Astrocyte (in vitro differentiated cells and primary cell): ENCODE measurements at regions not wholly inside any gene's neighbourhood (a gene's known extent, or its start where the extent isn't known, plus 50 kb on each side); places are given as distances from the start of the nearest gene placed in this dataset.

Source experiments
- DNase-seq: peaks from one replicate; pipeline ENCODE4 v3.0.0-alpha.2; 2010; ENCODE audit warnings: low read depth
- FAIRE-seq: peaks from 2 replicates; lab custom pipeline; 2011; peaks lifted over from hg19 to GRCh38; lab: Jason Lieb, UNC
- H2AFZ ChIP-seq: 2 replicates; pipeline ENCODE4 v1.6.0; 2012; ENCODE audit warnings: low read depth, low read length, inconsistent platforms
- H3K27ac ChIP-seq: 2 replicates; pipeline ENCODE4 v1.5.1; 2011; ENCODE audit warnings: low read depth, low read length, inconsistent platforms
- H3K27me3 ChIP-seq: 2 replicates; pipeline ENCODE4 v1.6.0; 2011; ENCODE audit warnings: low read length, inconsistent platforms; ENCODE audit not compliant: insufficient read depth
- H3K36me3 ChIP-seq: 2 replicates; pipeline ENCODE4 v1.5.1; 2011; ENCODE audit warnings: low read length, inconsistent platforms; ENCODE audit not compliant: insufficient read depth
- H3K4me1 ChIP-seq: 2 replicates; pipeline ENCODE4 v1.5.1; 2011; ENCODE audit warnings: low read length, inconsistent platforms; ENCODE audit not compliant: insufficient read depth
- H3K4me2 ChIP-seq: 2 replicates; pipeline ENCODE4 v1.6.0; 2012; ENCODE audit warnings: low read length, inconsistent platforms
- H3K4me3 ChIP-seq: 2 replicates; pipeline ENCODE4 v1.5.1; 2011; ENCODE audit warnings: low read depth, mild to moderate bottlenecking, low read length, inconsistent platforms; ENCODE audit not compliant: insufficient read depth
- H3K79me2 ChIP-seq: 2 replicates; pipeline ENCODE4 v1.6.0; 2012; ENCODE audit warnings: mild to moderate bottlenecking, low read length, inconsistent platforms; ENCODE audit not compliant: insufficient read depth
- H3K9ac ChIP-seq: 2 replicates; pipeline ENCODE4 v1.6.0; 2012; ENCODE audit warnings: mild to moderate bottlenecking, low read length, inconsistent platforms
- H3K9me3 ChIP-seq: 2 replicates; pipeline ENCODE4 v1.5.1; 2012; ENCODE audit warnings: low read depth, mild to moderate bottlenecking, low read length, inconsistent platforms; ENCODE audit not compliant: insufficient read depth
- H4K20me1 ChIP-seq: 2 replicates; pipeline ENCODE4 v1.6.0; 2012; ENCODE audit warnings: low read length, inconsistent platforms; ENCODE audit not compliant: insufficient read depth
- H3K27ac Mint-ChIP-seq: one replicate; pipeline ENCODE4 v1.8.0; 2021; ENCODE audit warnings: mild to moderate bottlenecking, mixed read lengths; ENCODE audit not compliant: unreplicated experiment
- H3K27me3 Mint-ChIP-seq: one replicate; pipeline ENCODE4 v1.8.0; 2021; ENCODE audit warnings: low read depth, mixed read lengths; ENCODE audit not compliant: unreplicated experiment
- H3K36me3 Mint-ChIP-seq: one replicate; pipeline ENCODE4 v1.8.0; 2021; ENCODE audit warnings: low read depth, mixed read lengths; ENCODE audit not compliant: unreplicated experiment
- H3K4me1 Mint-ChIP-seq: one replicate; pipeline ENCODE4 v1.8.0; 2021; ENCODE audit warnings: low read depth, mixed read lengths; ENCODE audit not compliant: unreplicated experiment
- H3K4me3 Mint-ChIP-seq: one replicate; pipeline ENCODE4 v1.8.0; 2021; ENCODE audit warnings: mild to moderate bottlenecking, moderate library complexity, mixed read lengths; ENCODE audit not compliant: unreplicated experiment
- H3K9me3 Mint-ChIP-seq: one replicate; pipeline ENCODE4 v1.8.0; 2021; ENCODE audit warnings: mild to moderate bottlenecking, mixed read lengths; ENCODE audit not compliant: unreplicated experiment
- EZH2 ChIP-seq: IDR thresholded peaks from 2 replicates; pipeline ENCODE4 v1.6.1; 2012; ENCODE audit warnings: mild to moderate bottlenecking, low read length, inconsistent platforms; ENCODE audit not compliant: insufficient read depth
- TF ChIP-seq, protein P1 (sequence below): IDR thresholded peaks from 2 replicates; pipeline ENCODE4 v1.5.1; 2011; ENCODE audit warnings: low read depth, mild to moderate bottlenecking, inconsistent platforms, low read length, moderate library complexity; ENCODE audit not compliant: insufficient read depth

DNA sequence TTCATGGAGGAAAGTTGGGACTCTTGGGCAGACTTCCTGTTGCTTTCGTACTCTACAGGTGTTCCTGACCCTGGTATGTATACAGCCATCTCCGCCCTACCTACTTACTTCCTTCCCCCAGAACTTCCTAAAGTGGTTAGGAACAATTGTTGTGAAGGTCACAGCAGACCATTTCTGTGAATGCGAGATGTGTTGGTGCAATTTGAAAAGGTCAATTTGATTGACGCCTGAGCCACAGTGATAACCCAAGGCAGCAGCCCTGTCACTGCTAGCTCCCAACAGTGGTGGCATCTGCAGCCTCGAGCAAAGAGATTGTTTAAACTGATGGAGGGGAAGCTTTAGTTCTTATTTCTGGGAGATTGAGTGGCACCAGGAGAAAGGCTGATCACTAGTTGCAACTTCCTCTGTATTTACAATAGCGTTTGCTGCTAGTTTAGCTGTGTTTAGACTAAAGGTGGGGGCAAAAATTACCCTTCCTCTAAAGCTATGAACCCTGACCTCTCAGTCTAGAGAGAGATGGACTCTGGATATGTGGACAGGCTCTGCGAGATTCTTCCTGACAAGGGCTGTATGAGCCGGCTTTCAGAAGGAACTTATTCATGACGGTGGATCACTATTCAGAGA is 78.3 kb upstream of the MAP4K3 start:
- no peak for DNase-seq
- Histone ChIP-seq H3K36me3 (no peaks in the 10 kb centered on the region), H3K27me3 (no peaks in the 10 kb centered on the region), H3K4me1 (peaks cover 31% of the 10 kb centered on the region), H3K9me3 (no peaks in the 10 kb centered on the region), H3K4me3 (no peak overlapping the region), H3K4me2 (no peak overlapping the region), H3K9ac (no peak overlapping the region), H3K27ac (no peak overlapping the region), H4K20me1 (no peaks in the 10 kb centered on the region), H2AFZ (no peak overlapping the region), H3K79me2 (no peaks in the 10 kb centered on the region)
- no peak for FAIRE-seq
- Mint-ChIP-seq H3K9me3 (no peaks in the 10 kb centered on the region), H3K4me1 (peaks cover 53% of the 10 kb centered on the region), H3K27me3 (no peaks in the 10 kb centered on the region), H3K27ac (no peak overlapping the region), H3K4me3 (no peak overlapping the region), H3K36me3 (peaks cover 2% of the 10 kb centered on the region)
- no peak for TF ChIP-seq EZH2
- TF ChIP-seq, protein P1, sequence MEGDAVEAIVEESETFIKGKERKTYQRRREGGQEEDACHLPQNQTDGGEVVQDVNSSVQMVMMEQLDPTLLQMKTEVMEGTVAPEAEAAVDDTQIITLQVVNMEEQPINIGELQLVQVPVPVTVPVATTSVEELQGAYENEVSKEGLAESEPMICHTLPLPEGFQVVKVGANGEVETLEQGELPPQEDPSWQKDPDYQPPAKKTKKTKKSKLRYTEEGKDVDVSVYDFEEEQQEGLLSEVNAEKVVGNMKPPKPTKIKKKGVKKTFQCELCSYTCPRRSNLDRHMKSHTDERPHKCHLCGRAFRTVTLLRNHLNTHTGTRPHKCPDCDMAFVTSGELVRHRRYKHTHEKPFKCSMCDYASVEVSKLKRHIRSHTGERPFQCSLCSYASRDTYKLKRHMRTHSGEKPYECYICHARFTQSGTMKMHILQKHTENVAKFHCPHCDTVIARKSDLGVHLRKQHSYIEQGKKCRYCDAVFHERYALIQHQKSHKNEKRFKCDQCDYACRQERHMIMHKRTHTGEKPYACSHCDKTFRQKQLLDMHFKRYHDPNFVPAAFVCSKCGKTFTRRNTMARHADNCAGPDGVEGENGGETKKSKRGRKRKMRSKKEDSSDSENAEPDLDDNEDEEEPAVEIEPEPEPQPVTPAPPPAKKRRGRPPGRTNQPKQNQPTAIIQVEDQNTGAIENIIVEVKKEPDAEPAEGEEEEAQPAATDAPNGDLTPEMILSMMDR = no peak

DNA sequence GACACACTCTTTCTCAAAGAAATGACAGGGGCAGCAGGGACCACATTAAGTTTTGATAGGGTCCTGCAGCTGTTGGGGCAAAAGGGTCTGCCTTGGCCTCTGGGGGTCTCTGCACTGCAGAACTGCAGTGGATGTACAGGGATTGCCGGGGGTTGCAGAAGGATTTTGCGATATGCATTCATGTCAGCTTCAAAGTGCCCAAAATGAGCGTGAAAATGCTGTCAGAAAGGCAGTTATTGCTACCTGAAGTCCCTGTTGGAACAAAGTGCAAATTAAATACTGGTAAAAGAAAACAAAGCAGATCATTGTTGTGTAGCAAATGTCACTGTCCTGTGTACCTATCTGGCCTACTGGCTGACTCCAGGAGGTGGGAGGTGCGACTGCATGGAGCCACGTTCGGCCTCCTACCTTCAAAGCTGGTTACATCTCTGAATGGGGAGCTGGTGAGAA is 78.8 kb upstream of the MAP4K3 start:
- H3K27me3 ChIP-seq = no peaks in the 10 kb centered on the region
- no peaks in the 10 kb centered on the region for H3K36me3 ChIP-seq
- no peak overlapping the region for H3K9ac ChIP-seq
- DNase-seq (no peak), FAIRE-seq (no peak)
- H3K79me2 ChIP-seq = no peaks in the 10 kb centered on the region
- Mint-ChIP-seq H3K4me1 (peaks cover 53% of the 10 kb centered on the region), H3K27ac (peak overlapping the region; percentile 38), H3K27me3 (no peaks in the 10 kb centered on the region), H3K36me3 (peaks cover 3% of the 10 kb centered on the region), H3K4me3 (no peak overlapping the region), H3K9me3 (peaks cover 4% of the 10 kb centered on the region)
- H2AFZ ChIP-seq = peak overlapping the region; percentile 66
- H4K20me1 ChIP-seq = no peaks in the 10 kb centered on the region
- H3K9me3 ChIP-seq = no peaks in the 10 kb centered on the region
- no peak overlapping the region for H3K4me3 ChIP-seq
- peaks cover 31% of the 10 kb centered on the region for H3K4me1 ChIP-seq
- H3K4me2 ChIP-seq = peak overlapping the region; percentile 60
- no peak for TF ChIP-seq EZH2
- TF ChIP-seq, protein P1 = no peak
- no peak overlapping the region for H3K27ac ChIP-seq
